GM23338 (cell line): ENCODE measurements at regions not wholly inside any gene's neighbourhood (a gene's known extent, or its start where the extent isn't known, plus 50 kb on each side); places are given as distances from the start of the nearest gene placed in this dataset.

Source experiments
- ATAC-seq: fragments of 200-7000 bp; cut with Tn5 transposase; 3 replicates; pipeline ENCODE4 v1.9.1; 2020
- DNase-seq: peaks from one replicate; pipeline ENCODE4 v3.0.0-alpha.2; 2015; ENCODE audit warnings: low spot score
- H2AFZ ChIP-seq: fragments of 200-600 bp; sonication (generic); 2 replicates; pipeline ENCODE4 v1.8.0; 2016; ENCODE audit warnings: antibody characterized with exemption, mild to moderate bottlenecking, moderate library complexity
- H3F3A ChIP-seq: fragments of 200-600 bp; sonication (generic); replicated peaks from 2 replicates; pipeline ENCODE4 v1.8.0; 2017; ENCODE audit warnings: antibody characterized with exemption, mixed run types, low read depth
- H3K27ac ChIP-seq: fragments of 200-600 bp; sonication (generic); 2 replicates; pipeline ENCODE4 v1.6.1; 2016; ENCODE audit warnings: low read depth
- H3K27me3 ChIP-seq: fragments of 200-600 bp; sonication (generic); 2 replicates; pipeline ENCODE4 v1.8.0; 2016; ENCODE audit warnings: mild to moderate bottlenecking, mixed run types, moderate library complexity; ENCODE audit not compliant: insufficient read depth
- H3K36me3 ChIP-seq: fragments of 200-600 bp; sonication (generic); 2 replicates; pipeline ENCODE4 v1.8.0; 2016; ENCODE audit warnings: mild to moderate bottlenecking; ENCODE audit not compliant: insufficient read depth
- H3K4me1 ChIP-seq: fragments of 200-600 bp; sonication (generic); 2 replicates; pipeline ENCODE4 v1.8.0; 2016; ENCODE audit warnings: mild to moderate bottlenecking, moderate library complexity; ENCODE audit not compliant: insufficient read depth
- H3K4me2 ChIP-seq: fragments of 200-600 bp; sonication (generic); 2 replicates; pipeline ENCODE4 v1.7.1; 2017; ENCODE audit warnings: mixed run types
- H3K4me3 ChIP-seq: fragments of 200-600 bp; sonication (generic); 2 replicates; pipeline ENCODE4 v1.6.1; 2016; ENCODE audit warnings: mixed run types
- H3K79me2 ChIP-seq: fragments of 200-600 bp; sonication (generic); replicated peaks from 2 replicates; pipeline ENCODE4 v1.8.0; 2017; ENCODE audit warnings: mild to moderate bottlenecking; ENCODE audit not compliant: insufficient read depth
- H3K9me2 ChIP-seq: fragments of 200-600 bp; sonication (generic); 2 replicates; pipeline ENCODE4 v1.8.0; 2017; ENCODE audit not compliant: insufficient read depth
- H4K20me1 ChIP-seq: fragments of 200-600 bp; sonication (generic); replicated peaks from 2 replicates; pipeline ENCODE4 v1.8.0; 2017; ENCODE audit warnings: mild to moderate bottlenecking; ENCODE audit not compliant: insufficient read depth
- H3K27ac Mint-ChIP-seq: 2 replicates; pipeline ENCODE4 v1.8.0; 2020; ENCODE audit warnings: inconsistent platforms, mild to moderate bottlenecking, moderate library complexity, mixed read lengths
- H3K27me3 Mint-ChIP-seq: 3 replicates; pipeline ENCODE4 v1.8.0; 2022; ENCODE audit warnings: low read depth, mild to moderate bottlenecking, moderate library complexity, mixed read lengths, inconsistent platforms; ENCODE audit not compliant: insufficient read depth, poor library complexity
- H3K36me3 Mint-ChIP-seq: 3 replicates; pipeline ENCODE4 v1.8.0; 2021; ENCODE audit warnings: low read depth, mild to moderate bottlenecking, inconsistent platforms, moderate library complexity, mixed read lengths
- H3K4me1 Mint-ChIP-seq: 3 replicates; pipeline ENCODE4 v1.8.0; 2020; ENCODE audit warnings: mild to moderate bottlenecking, inconsistent platforms, mixed read lengths
- H3K4me3 Mint-ChIP-seq: 3 replicates; pipeline ENCODE4 v1.8.0; 2021; ENCODE audit warnings: moderate library complexity, mild to moderate bottlenecking, inconsistent platforms, mixed read lengths
- H3K9me3 Mint-ChIP-seq: 3 replicates; pipeline ENCODE4 v1.8.0; 2020; ENCODE audit warnings: moderate library complexity, mild to moderate bottlenecking, inconsistent platforms, mixed read lengths
- CTCF ChIP-seq, 2 experiments: fragments of 200-600 bp in 1 of 2; sonication (generic) in 1 of 2; conservative IDR thresholded peaks; 2 replicates each; pipeline versions ENCODE4 v1.5.1 to v1.6.1; 2016 to 2017; ENCODE audit warnings: antibody characterized with exemption in 2 of 2, low read depth in 2 of 2, mild to moderate bottlenecking in 2 of 2, moderate library complexity in 1 of 2
- ETS1 ChIP-seq: IDR thresholded peaks from 2 replicates; pipeline ENCODE4 v1.6.1; 2016; ENCODE audit warnings: antibody characterized with exemption
- EZH2 ChIP-seq: fragments of 200-600 bp; sonication (generic); IDR thresholded peaks from one replicate; pipeline ENCODE4 v1.8.0; 2017; ENCODE audit warnings: antibody characterized with exemption, mild to moderate bottlenecking, low read depth; ENCODE audit not compliant: unreplicated experiment
- JUNB ChIP-seq: IDR thresholded peaks from one replicate; pipeline ENCODE4 v1.6.1; 2016; ENCODE audit warnings: antibody characterized with exemption; ENCODE audit not compliant: unreplicated experiment
- NANOG ChIP-seq: IDR thresholded peaks from 2 replicates; pipeline ENCODE4 v1.6.1; 2016; ENCODE audit warnings: antibody characterized with exemption, borderline replicate concordance
- POLR2AphosphoS5 ChIP-seq: IDR thresholded peaks from 2 replicates; pipeline ENCODE4 v1.6.1; 2016; ENCODE audit warnings: antibody characterized with exemption, low read depth
- STAT1 ChIP-seq: IDR thresholded peaks from one replicate; pipeline ENCODE4 v1.6.1; 2016; ENCODE audit warnings: antibody characterized with exemption; ENCODE audit not compliant: unreplicated experiment
- ZNF114 ChIP-seq: fragments of 250-450 bp; sonication (Bioruptor Pico); IDR thresholded peaks from 2 replicates; pipeline ENCODE4 v1.5.0; 2020; ENCODE audit warnings: mild to moderate bottlenecking, moderate library complexity
- ZNF331 ChIP-seq: fragments of 250-450 bp; sonication (Bioruptor Pico); IDR thresholded peaks from 2 replicates; pipeline ENCODE4 v1.5.0; 2020; ENCODE audit warnings: low read depth, mild to moderate bottlenecking, moderate library complexity
- TF ChIP-seq, protein P1 (sequence below): IDR thresholded peaks from one replicate; pipeline ENCODE4 v1.6.1; 2018; ENCODE audit warnings: antibody characterized with exemption; ENCODE audit not compliant: unreplicated experiment

DNA sequence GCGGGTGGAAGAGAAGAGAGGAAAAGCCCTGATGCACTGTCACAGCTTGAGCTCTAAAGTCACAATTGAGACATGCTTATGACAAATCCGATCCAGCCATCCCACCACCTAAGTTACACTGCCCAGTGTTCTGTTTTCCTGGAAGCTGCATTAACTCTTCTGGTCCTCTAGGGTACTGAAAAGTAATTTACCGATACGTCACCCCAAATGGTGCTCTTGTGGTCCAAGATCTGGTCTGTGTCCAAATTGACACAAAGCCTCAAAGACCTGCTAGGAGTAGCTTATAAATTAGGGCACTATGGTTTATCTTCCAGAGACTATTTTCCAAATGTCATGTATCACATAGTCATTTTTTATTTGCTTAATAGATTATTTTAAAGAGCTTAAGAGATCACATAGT lies 186.7 kb upstream of the ETAA1 start:
- Histone ChIP-seq H3K4me3 (no peak overlapping the region), H4K20me1 (no peaks in the 10 kb centered on the region), H3K27ac (no peak overlapping the region), H3K36me3 (no peaks in the 10 kb centered on the region), H3K27me3 (no peaks in the 10 kb centered on the region), H2AFZ (no peak overlapping the region), H3F3A (no peaks in the 10 kb centered on the region), H3K79me2 (no peaks in the 10 kb centered on the region), H3K9me2 (no peaks in the 10 kb centered on the region), H3K4me2 (no peak overlapping the region), H3K4me1 (peaks cover 6% of the 10 kb centered on the region)
- DNase-seq (peak; percentile 46), ATAC-seq (peak; percentile 30)
- Mint-ChIP-seq H3K4me3 (no peak overlapping the region), H3K36me3 (no peaks in the 10 kb centered on the region), H3K27me3 (no peaks in the 10 kb centered on the region), H3K9me3 (no peaks in the 10 kb centered on the region), H3K27ac (no peak overlapping the region), H3K4me1 (peaks cover 18% of the 10 kb centered on the region)
- TF ChIP-seq ETS1 (no peak), CTCF (conservative IDR thresholded peaks at IDR 0.05; ENCODE audit: low read depth in 2 of 2) (peak in 1 of 2 experiments; percentile 34; a peak in 2 of 4 replicates)

GRCh38 chr2:67212203-67212602 lies 184.9 kb upstream of the ETAA1 start:
- peaks cover 21% of the 10 kb centered on the region for H3K4me1 Mint-ChIP-seq
- no peak overlapping the region for H3K27ac ChIP-seq
- no peaks in the 10 kb centered on the region for H3K36me3 ChIP-seq
- no peaks in the 10 kb centered on the region for H3K79me2 ChIP-seq
- peaks cover 8% of the 10 kb centered on the region for H3K4me1 ChIP-seq
- H3K9me2 ChIP-seq = no peaks in the 10 kb centered on the region
- no peak overlapping the region for H3K4me2 ChIP-seq
- no peaks in the 10 kb centered on the region for H3K27me3 Mint-ChIP-seq
- no peak overlapping the region for H3K4me3 ChIP-seq
- no peaks in the 10 kb centered on the region for H3K27me3 ChIP-seq
- H3K36me3 Mint-ChIP-seq = peaks cover under 1% of the 10 kb centered on the region; the same call in 2 of the 3 replicates
- H4K20me1 ChIP-seq = no peaks in the 10 kb centered on the region
- H3K27ac Mint-ChIP-seq = no peak overlapping the region
- DNase-seq (no peak), ATAC-seq (no peak)
- H3F3A ChIP-seq = 0 out of 2 replicates have a peak, but pooled peaks cover 3% of the 10 kb centered on the region
- no peak overlapping the region for H3K4me3 Mint-ChIP-seq
- peaks cover 5% of the 10 kb centered on the region for H3K9me3 Mint-ChIP-seq
- H2AFZ ChIP-seq = no peak overlapping the region
- TF ChIP-seq POLR2AphosphoS5 (no peak), CTCF (conservative IDR thresholded peaks at IDR 0.05; ENCODE audit: low read depth in 2 of 2) (no peak), ZNF114 (CRISPR knock-in tag) (no peak), STAT1 (no peak), JUNB (no peak), ZNF331 (CRISPR knock-in tag) (no peak), EZH2 (no peak), NANOG (no peak)
- TF ChIP-seq, protein P1, sequence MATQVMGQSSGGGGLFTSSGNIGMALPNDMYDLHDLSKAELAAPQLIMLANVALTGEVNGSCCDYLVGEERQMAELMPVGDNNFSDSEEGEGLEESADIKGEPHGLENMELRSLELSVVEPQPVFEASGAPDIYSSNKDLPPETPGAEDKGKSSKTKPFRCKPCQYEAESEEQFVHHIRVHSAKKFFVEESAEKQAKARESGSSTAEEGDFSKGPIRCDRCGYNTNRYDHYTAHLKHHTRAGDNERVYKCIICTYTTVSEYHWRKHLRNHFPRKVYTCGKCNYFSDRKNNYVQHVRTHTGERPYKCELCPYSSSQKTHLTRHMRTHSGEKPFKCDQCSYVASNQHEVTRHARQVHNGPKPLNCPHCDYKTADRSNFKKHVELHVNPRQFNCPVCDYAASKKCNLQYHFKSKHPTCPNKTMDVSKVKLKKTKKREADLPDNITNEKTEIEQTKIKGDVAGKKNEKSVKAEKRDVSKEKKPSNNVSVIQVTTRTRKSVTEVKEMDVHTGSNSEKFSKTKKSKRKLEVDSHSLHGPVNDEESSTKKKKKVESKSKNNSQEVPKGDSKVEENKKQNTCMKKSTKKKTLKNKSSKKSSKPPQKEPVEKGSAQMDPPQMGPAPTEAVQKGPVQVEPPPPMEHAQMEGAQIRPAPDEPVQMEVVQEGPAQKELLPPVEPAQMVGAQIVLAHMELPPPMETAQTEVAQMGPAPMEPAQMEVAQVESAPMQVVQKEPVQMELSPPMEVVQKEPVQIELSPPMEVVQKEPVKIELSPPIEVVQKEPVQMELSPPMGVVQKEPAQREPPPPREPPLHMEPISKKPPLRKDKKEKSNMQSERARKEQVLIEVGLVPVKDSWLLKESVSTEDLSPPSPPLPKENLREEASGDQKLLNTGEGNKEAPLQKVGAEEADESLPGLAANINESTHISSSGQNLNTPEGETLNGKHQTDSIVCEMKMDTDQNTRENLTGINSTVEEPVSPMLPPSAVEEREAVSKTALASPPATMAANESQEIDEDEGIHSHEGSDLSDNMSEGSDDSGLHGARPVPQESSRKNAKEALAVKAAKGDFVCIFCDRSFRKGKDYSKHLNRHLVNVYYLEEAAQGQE = no peak
